HEK293T (cell line): ENCODE measurements at regions not wholly inside any gene's neighbourhood (a gene's known extent, or its start where the extent isn't known, plus 50 kb on each side); places are given as distances from the start of the nearest gene placed in this dataset.

Experiments used
- CTCF ChIA-PET: fragments of 350-600 bp; formaldehyde crosslinking; extraction: SDS; loops from one replicate; lab custom pipeline; 2021; ENCODE audit warnings: antibody characterized with exemption, inconsistent platforms; lab: Yijun Ruan, JAX
- POLR2A ChIA-PET: fragments of 350-600 bp; formaldehyde crosslinking; extraction: SDS; loops from one replicate; lab custom pipeline; 2020; ENCODE audit warnings: antibody characterized with exemption, inconsistent platforms; lab: Yijun Ruan, JAX
- DNase-seq: peaks from one replicate; pipeline ENCODE4 v3.0.0; 2012; ENCODE audit warnings: mixed read lengths; ENCODE audit errors: extremely low spot score
- ARNT ChIP-seq: fragments of 450-650 bp; IDR thresholded peaks from 2 replicates; pipeline ENCODE4 v1.6.1; 2017; ENCODE audit warnings: mild to moderate bottlenecking
- BHLHE40 ChIP-seq: fragments of 450-650 bp; IDR thresholded peaks from 2 replicates; pipeline ENCODE4 v1.6.1; 2016; ENCODE audit warnings: mild to moderate bottlenecking, moderate library complexity, borderline replicate concordance
- CTBP1 ChIP-seq: fragments of 450-650 bp; IDR thresholded peaks from 2 replicates; pipeline ENCODE4 v1.6.1; 2016; ENCODE audit warnings: borderline replicate concordance
- ELF4 ChIP-seq: fragments of 450-650 bp; IDR thresholded peaks from 2 replicates; pipeline ENCODE4 v1.6.1; 2017; ENCODE audit warnings: antibody characterized with exemption
- FOXA1 ChIP-seq: fragments of 450-650 bp; IDR thresholded peaks from 2 replicates; pipeline ENCODE4 v1.6.1; 2016; ENCODE audit warnings: mild to moderate bottlenecking
- FOXK2 ChIP-seq: fragments of 450-650 bp; IDR thresholded peaks from 2 replicates; pipeline ENCODE4 v1.6.1; 2016; ENCODE audit warnings: mild to moderate bottlenecking
- FOXM1 ChIP-seq: fragments of 450-650 bp; IDR thresholded peaks from 2 replicates; pipeline ENCODE4 v1.6.1; 2017; ENCODE audit warnings: mild to moderate bottlenecking, borderline replicate concordance
- HDGF ChIP-seq: fragments of 450-650 bp; IDR thresholded peaks from 2 replicates; pipeline ENCODE4 v1.6.1; 2017; ENCODE audit warnings: antibody characterized with exemption, borderline replicate concordance
- L3MBTL2 ChIP-seq: fragments of 450-650 bp; conservative IDR thresholded peaks from 2 replicates; pipeline ENCODE4 v1.6.1; 2016; ENCODE audit warnings: mild to moderate bottlenecking
- LEF1 ChIP-seq: fragments of 450-650 bp; IDR thresholded peaks from 2 replicates; pipeline ENCODE4 v1.6.1; 2017; ENCODE audit warnings: mild to moderate bottlenecking, borderline replicate concordance
- NFRKB ChIP-seq: fragments of 450-650 bp; IDR thresholded peaks from 2 replicates; pipeline ENCODE4 v1.6.1; 2016; ENCODE audit warnings: mild to moderate bottlenecking, moderate library complexity
- PKNOX1 ChIP-seq: fragments of 450-650 bp; IDR thresholded peaks from 2 replicates; pipeline ENCODE4 v1.6.1; 2016
- SP1 ChIP-seq: fragments of 450-650 bp; IDR thresholded peaks from 2 replicates; pipeline ENCODE4 v1.6.1; 2017
- SUZ12 ChIP-seq: fragments of 450-650 bp; IDR thresholded peaks from 2 replicates; pipeline ENCODE4 v1.6.1; 2016; ENCODE audit warnings: mild to moderate bottlenecking
- TARDBP ChIP-seq: fragments of 450-650 bp; IDR thresholded peaks from 2 replicates; pipeline ENCODE4 v1.6.1; 2016
- ZNF384 ChIP-seq: fragments of 450-650 bp; IDR thresholded peaks from 2 replicates; pipeline ENCODE4 v1.6.1; 2016

- TF ChIP-seq ZNF384 = no peak
- no peak for TF ChIP-seq HDGF
- TF ChIP-seq LEF1 = no peak
- no peak for TF ChIP-seq TARDBP
- TF ChIP-seq NFRKB = no peak
- TF ChIP-seq ARNT = no peak
- no peak for TF ChIP-seq FOXA1
- TF ChIP-seq PKNOX1 = no peak
- ChIA-PET POLR2A (no interaction called here), CTCF (no interaction called here)
- no peak for DNase-seq
Measured at GRCh38 chr20:24149175-24149574, 160.6 kb upstream of the GGTLC1 start.

- no peak for TF ChIP-seq SP1
- no peak for TF ChIP-seq FOXK2
- TF ChIP-seq ELF4 = no peak
- TF ChIP-seq CTBP1 = no peak
- TF ChIP-seq PKNOX1 = no peak
- TF ChIP-seq SUZ12 = no peak
- TF ChIP-seq BHLHE40 = no peak
- no peak for TF ChIP-seq HDGF
- no peak for TF ChIP-seq FOXM1
- no peak for TF ChIP-seq ZNF384
- no peak for TF ChIP-seq ARNT
- TF ChIP-seq NFRKB = no peak
- no peak for TF ChIP-seq TARDBP
- no peak for TF ChIP-seq LEF1
- TF ChIP-seq FOXA1 = no peak
- DNase-seq = no peak
- ChIA-PET POLR2A (no interaction called here), CTCF (no interaction called here)
Measured at GRCh38 chr20:24148372-24148771, 159.8 kb upstream of the GGTLC1 start.

- CTCF ChIA-PET = no interaction called here
- DNase-seq = no peak
- POLR2A ChIA-PET = no interaction called here
- no peak for TF ChIP-seq BHLHE40
- TF ChIP-seq SP1 = no peak
- no peak for TF ChIP-seq L3MBTL2
- TF ChIP-seq ARNT = no peak
- no peak for TF ChIP-seq HDGF
- TF ChIP-seq FOXM1 = no peak
- TF ChIP-seq PKNOX1 = no peak
- TF ChIP-seq CTBP1 = no peak
- TF ChIP-seq FOXK2 = no peak
- TF ChIP-seq NFRKB = no peak
- no peak for TF ChIP-seq ELF4
- no peak for TF ChIP-seq LEF1
- TF ChIP-seq TARDBP = no peak
- no peak for TF ChIP-seq SUZ12
- no peak for TF ChIP-seq ZNF384
- no peak for TF ChIP-seq FOXA1
Measured at GRCh38 chr20:24147961-24148360, 159.4 kb upstream of the GGTLC1 start.

- DNase-seq = no peak
- CTCF ChIA-PET = no interaction called here
- POLR2A ChIA-PET = no interaction called here
- TF ChIP-seq ZNF384 (no peak), NFRKB (no peak), LEF1 (no peak), FOXA1 (no peak), SUZ12 (no peak), FOXK2 (no peak), SP1 (no peak), TARDBP (no peak)
Measured at GRCh38 chr20:24147479-24147878, 158.9 kb upstream of the GGTLC1 start.

GRCh38 chr20:24146231-24146634, 157.7 kb upstream of the GGTLC1 start:
- DNase-seq = no peak
- TF ChIP-seq PKNOX1 (no peak), LEF1 (no peak), NFRKB (no peak), ZNF384 (no peak), CTBP1 (no peak), FOXM1 (no peak), FOXK2 (no peak), ARNT (no peak), SUZ12 (no peak), TARDBP (no peak), L3MBTL2 (no peak), BHLHE40 (no peak), SP1 (no peak), HDGF (no peak)
- CTCF ChIA-PET = no interaction called here
- POLR2A ChIA-PET = no interaction called here

GRCh38 chr20:24144371-24144770, 155.8 kb upstream of the GGTLC1 start:
- DNase-seq = no peak
- TF ChIP-seq FOXM1 = no peak
- no peak for TF ChIP-seq L3MBTL2
- POLR2A ChIA-PET = no interaction called here
- CTCF ChIA-PET = no interaction called here
